WERI-Rb-1 (cell line): ENCODE measurements at regions not wholly inside any gene's neighbourhood (a gene's known extent, or its start where the extent isn't known, plus 50 kb on each side); places are given as distances from the start of the nearest gene placed in this dataset.

ENCODE experiments used
- DNase-seq: peaks from one replicate; pipeline ENCODE4 v3.0.0-alpha.2; 2020
- H3K27ac ChIP-seq: fragments of 250-450 bp; sonication (Bioruptor Pico); 2 replicates; pipeline ENCODE4 v1.5.1; 2020; ENCODE audit warnings: mild to moderate bottlenecking, moderate library complexity
- H3K27me3 ChIP-seq: fragments of 250-450 bp; sonication (Bioruptor Pico); 2 replicates; pipeline ENCODE4 v1.5.1; 2021; ENCODE audit warnings: mild to moderate bottlenecking, low read depth, moderate library complexity; ENCODE audit not compliant: insufficient read depth, severe bottlenecking
- H3K36me3 ChIP-seq: fragments of 250-450 bp; sonication (Bioruptor Pico); 2 replicates; pipeline ENCODE4 v1.5.1; 2020; ENCODE audit warnings: mild to moderate bottlenecking, moderate library complexity
- H3K4me3 ChIP-seq: 2 replicates; pipeline ENCODE4 v1.5.1; 2011; ENCODE audit warnings: low read depth, mild to moderate bottlenecking, control low read depth, low read length
- H3K9me3 ChIP-seq: fragments of 250-450 bp; sonication (Bioruptor Pico); 2 replicates; pipeline ENCODE4 v1.5.1; 2021; ENCODE audit warnings: mild to moderate bottlenecking, moderate library complexity; ENCODE audit not compliant: severe bottlenecking
- CTCF ChIP-seq: IDR thresholded peaks from 2 replicates; pipeline ENCODE4 v1.5.1; 2011; ENCODE audit warnings: low read depth, mild to moderate bottlenecking, control low read depth, inconsistent platforms, low read length

GRCh38 chr1:177566495-177566894 is 395.7 kb downstream of the BRINP2 start:
- H3K27me3 ChIP-seq: no peaks in the 10 kb centered on the region
- no peaks in the 10 kb centered on the region for H3K36me3 ChIP-seq
- no peak for TF ChIP-seq CTCF
- H3K4me3 ChIP-seq: no peak overlapping the region
- no peak overlapping the region for H3K27ac ChIP-seq
- H3K9me3 ChIP-seq: no peaks in the 10 kb centered on the region
- no peak for DNase-seq

GRCh38 chr1:177561436-177561835 is 390.7 kb downstream of the BRINP2 start:
- Histone ChIP-seq H3K36me3 (no peaks in the 10 kb centered on the region), H3K27ac (no peak overlapping the region), H3K27me3 (no peaks in the 10 kb centered on the region), H3K9me3 (no peaks in the 10 kb centered on the region), H3K4me3 (no peak overlapping the region)
- no peak for TF ChIP-seq CTCF
- DNase-seq: no peak

- no peaks in the 10 kb centered on the region for H3K36me3 ChIP-seq
- no peak for TF ChIP-seq CTCF
- no peak overlapping the region for H3K4me3 ChIP-seq
- H3K27me3 ChIP-seq: no peaks in the 10 kb centered on the region
- no peak overlapping the region for H3K27ac ChIP-seq
- no peak for DNase-seq
- H3K9me3 ChIP-seq: no peaks in the 10 kb centered on the region
Measured at GRCh38 chr1:177558372-177558771, 387.6 kb downstream of the BRINP2 start.

- H3K9me3 ChIP-seq: no peaks in the 10 kb centered on the region
- H3K4me3 ChIP-seq: no peak overlapping the region
- TF ChIP-seq CTCF: no peak
- H3K27me3 ChIP-seq: no peaks in the 10 kb centered on the region
- H3K36me3 ChIP-seq: no peaks in the 10 kb centered on the region
- DNase-seq: no peak
- no peak overlapping the region for H3K27ac ChIP-seq
Measured at GRCh38 chr1:177556163-177556562, 385.4 kb downstream of the BRINP2 start.

GRCh38 chr1:177547200-177547599 is 376.4 kb downstream of the BRINP2 start:
- no peak overlapping the region for H3K4me3 ChIP-seq
- TF ChIP-seq CTCF: no peak
- H3K36me3 ChIP-seq: no peaks in the 10 kb centered on the region
- no peak for DNase-seq
- no peaks in the 10 kb centered on the region for H3K9me3 ChIP-seq
- H3K27ac ChIP-seq: no peak overlapping the region
- no peaks in the 10 kb centered on the region for H3K27me3 ChIP-seq

- Histone ChIP-seq H3K9me3 (no peaks in the 10 kb centered on the region), H3K27me3 (no peaks in the 10 kb centered on the region), H3K36me3 (no peaks in the 10 kb centered on the region), H3K27ac (no peak overlapping the region), H3K4me3 (no peak overlapping the region)
- DNase-seq: no peak
- TF ChIP-seq CTCF: no peak
Measured at GRCh38 chr1:177546346-177546745, 375.6 kb downstream of the BRINP2 start.
